MM.1S (cell line): ENCODE measurements at regions not wholly inside any gene's neighbourhood (a gene's known extent, or its start where the extent isn't known, plus 50 kb on each side); places are given as distances from the start of the nearest gene placed in this dataset.

Experiments
- CTCF ChIP-seq: fragments of 300-600 bp; sonication (generic); IDR thresholded peaks from 2 replicates; pipeline ENCODE4 v1.5.1; 2016; ENCODE audit warnings: antibody characterized with exemption, low read length, mixed read lengths
- EZH2 ChIP-seq: fragments of 300-600 bp; sonication (generic); optimal IDR thresholded peaks from 2 replicates; pipeline ENCODE3; 2017; ENCODE audit warnings: low read depth, mild to moderate bottlenecking, antibody characterized with exemption, low read length, mixed read lengths

GRCh38 chr7:89797965-89798598 is 356.2 kb upstream of the STEAP1 start:
- TF ChIP-seq CTCF (no peak), EZH2 (no peak)
